Neuronal stem cell (in vitro differentiated cells): ENCODE measurements at regions not wholly inside any gene's neighbourhood (a gene's known extent, or its start where the extent isn't known, plus 50 kb on each side); places are given as distances from the start of the nearest gene placed in this dataset.

Source experiments
- DNase-seq: peaks from one replicate; pipeline ENCODE4 v3.0.0-alpha.2; 2013; ENCODE audit warnings: low spot score
- H2AFZ ChIP-seq: one replicate; pipeline ENCODE4 v1.6.1; 2013; ENCODE audit warnings: mild to moderate bottlenecking, low read length, inconsistent platforms
- H2AK5ac ChIP-seq: 2 replicates; pipeline ENCODE4 v1.6.1; 2013; ENCODE audit warnings: low read depth, mild to moderate bottlenecking, inconsistent platforms, low read length, moderate library complexity, mixed read lengths
- H2BK120ac ChIP-seq: 2 replicates; pipeline ENCODE4 v1.6.1; 2013; ENCODE audit warnings: low read depth, mild to moderate bottlenecking, inconsistent platforms, low read length, moderate library complexity, mixed read lengths
- H2BK12ac ChIP-seq: one replicate; pipeline ENCODE4 v1.6.1; 2013; ENCODE audit warnings: low read length, inconsistent platforms
- H2BK15ac ChIP-seq: 2 replicates; pipeline ENCODE4 v1.6.1; 2013; ENCODE audit warnings: mild to moderate bottlenecking, low read length, inconsistent platforms, mixed read lengths
- H2BK5ac ChIP-seq: one replicate; pipeline ENCODE4 v1.6.1; 2013; ENCODE audit warnings: inconsistent platforms, mild to moderate bottlenecking, low read length, moderate library complexity
- H3K14ac ChIP-seq: one replicate; pipeline ENCODE4 v1.6.1; 2013; ENCODE audit warnings: low read length, inconsistent platforms
- H3K18ac ChIP-seq: 2 replicates; pipeline ENCODE4 v1.6.1; 2013; ENCODE audit warnings: low read length, inconsistent platforms
- H3K23ac ChIP-seq: 2 replicates; pipeline ENCODE4 v1.6.1; 2013; ENCODE audit warnings: low read depth, mild to moderate bottlenecking, mixed read lengths, low read length, inconsistent platforms; ENCODE audit not compliant: poor library complexity
- H3K27ac ChIP-seq: replicated peaks from 3 replicates; pipeline ENCODE4 v1.5.1; 2013; ENCODE audit warnings: low read length, inconsistent platforms
- H3K27me3 ChIP-seq, 3 experiments: 2 replicates each; pipeline ENCODE4 v1.6.1; 2013; ENCODE audit warnings: low read length in 3 of 3, mild to moderate bottlenecking in 2 of 3, inconsistent platforms in 1 of 3, low read depth in 1 of 3, mixed read lengths in 1 of 3, moderate library complexity in 1 of 3; ENCODE audit not compliant: control insufficient read depth in 3 of 3, insufficient read depth in 3 of 3
- H3K36me3 ChIP-seq, 2 donors: replicated peaks in 1 of 2; 2 replicates each; pipeline ENCODE4 v1.6.1; 2013; ENCODE audit warnings: low read length in 2 of 2; ENCODE audit not compliant: control insufficient read depth in 2 of 2, insufficient read depth in 2 of 2
- H3K4ac ChIP-seq: 2 replicates; pipeline ENCODE4 v1.6.1; 2013; ENCODE audit warnings: inconsistent platforms, mild to moderate bottlenecking, low read length, moderate library complexity
- H3K4me1 ChIP-seq, 2 donors: 1 replicate in 1 of 2; 2 replicates in 1 of 2; pipeline ENCODE4 v1.6.1; 2013; ENCODE audit warnings: low read length in 2 of 2, low read depth in 1 of 2; ENCODE audit not compliant: control insufficient read depth in 2 of 2, insufficient read depth in 1 of 2
- H3K4me2 ChIP-seq: one replicate; pipeline ENCODE4 v1.6.1; 2013; ENCODE audit warnings: mild to moderate bottlenecking, low read length, inconsistent platforms; ENCODE audit not compliant: insufficient read depth, poor library complexity, severe bottlenecking
- H3K4me3 ChIP-seq, 2 donors: 2 replicates each; pipeline ENCODE4 v1.5.1; 2013; ENCODE audit warnings: low read length in 2 of 2, mild to moderate bottlenecking in 2 of 2, inconsistent platforms in 1 of 2, moderate library complexity in 1 of 2
- H3K79me1 ChIP-seq: one replicate; pipeline ENCODE4 v1.6.1; 2013; ENCODE audit warnings: low read depth, mild to moderate bottlenecking, inconsistent platforms, low read length, moderate library complexity
- H3K9ac ChIP-seq: one replicate; pipeline ENCODE4 v1.6.1; 2013; ENCODE audit warnings: mild to moderate bottlenecking, low read depth, low read length, inconsistent platforms; ENCODE audit not compliant: poor library complexity
- H3K9me3 ChIP-seq, 2 donors: replicated peaks in 1 of 2; 2 replicates each; pipeline versions ENCODE3 to v1.6.1; 2013; ENCODE audit warnings: low read length in 2 of 2, mild to moderate bottlenecking in 2 of 2, inconsistent platforms in 1 of 2, low read depth in 1 of 2, mixed read lengths in 1 of 2, moderate library complexity in 1 of 2; ENCODE audit not compliant: control insufficient read depth in 2 of 2, insufficient read depth in 1 of 2
- H4K8ac ChIP-seq: one replicate; pipeline ENCODE4 v1.6.1; 2013; ENCODE audit warnings: low read depth, mild to moderate bottlenecking, inconsistent platforms, low read length, moderate library complexity
- H4K91ac ChIP-seq: one replicate; pipeline ENCODE4 v1.6.1; 2013; ENCODE audit warnings: low read length, low read depth, mild to moderate bottlenecking, inconsistent platforms; ENCODE audit not compliant: poor library complexity
- WGBS, 2 donors: extraction: QIAGEN DNeasy Blood & Tissue Kit; methylation state at CpG; one replicate each; pipeline ENCODE4 v1.1.7; 2013; ENCODE audit warnings: missing lambda C conversion rate in 2 of 2, mixed read lengths in 1 of 2; ENCODE audit not compliant: insufficient read length in 2 of 2, insufficient replicate concordance in 1 of 2; ENCODE audit errors: extremely low coverage in 2 of 2; 5-methylcytosine and 5-hydroxymethylcytosine counted together

- no peak overlapping the region for H3K14ac ChIP-seq
Measured at GRCh38 chr12:58563621-58564020, 356.7 kb downstream of the LRIG3 start.

GRCh38 chr12:58564721-58565120 is 355.6 kb downstream of the LRIG3 start:
- Histone ChIP-seq H3K27ac (no peak overlapping the region), H3K9me3 (no peaks in the 10 kb centered on the region), H2AFZ (no peak overlapping the region), H3K4ac (no peak overlapping the region), H3K27me3 (no peaks in the 10 kb centered on the region), H2BK5ac (no peak overlapping the region), H2AK5ac (no peak overlapping the region), H2BK15ac (no peak overlapping the region), H3K18ac (no peak overlapping the region), H3K4me2 (no peak overlapping the region), H4K8ac (no peak overlapping the region), H3K9ac (no peak overlapping the region), H3K23ac (no peak overlapping the region), H4K91ac (no peak overlapping the region), H3K4me3 (no peak overlapping the region), H2BK12ac (no peak overlapping the region), H2BK120ac (no peak overlapping the region), H3K79me1 (no peaks in the 10 kb centered on the region), H3K36me3 (no peaks in the 10 kb centered on the region), H3K4me1 (no peaks in the 10 kb centered on the region), H3K14ac (no peak overlapping the region)
- DNase-seq: no peak
- WGBS, 2 donors: no CpG with 5 or more reads among the region's 1 CpG

More at GRCh38 chr12:58563621-58564020, 356.7 kb downstream of the LRIG3 start:
- H3K36me3 ChIP-seq: no peaks in the 10 kb centered on the region
- H3K9me3 ChIP-seq: no peaks in the 10 kb centered on the region
- no peaks in the 10 kb centered on the region for H3K79me1 ChIP-seq
- H3K4ac ChIP-seq: no peak overlapping the region
- DNase-seq: no peak
- H3K27me3 ChIP-seq: no peaks in the 10 kb centered on the region
- no peak overlapping the region for H3K4me2 ChIP-seq
- no peak overlapping the region for H2BK120ac ChIP-seq
- no peak overlapping the region for H2BK5ac ChIP-seq
- no peak overlapping the region for H2BK12ac ChIP-seq
- no peak overlapping the region for H3K27ac ChIP-seq
- no peak overlapping the region for H2AK5ac ChIP-seq
- H2BK15ac ChIP-seq: no peak overlapping the region
- no peak overlapping the region for H2AFZ ChIP-seq
- no peak overlapping the region for H3K18ac ChIP-seq
- H3K4me1 ChIP-seq: no peaks in the 10 kb centered on the region
- no peak overlapping the region for H3K4me3 ChIP-seq
- H4K91ac ChIP-seq: no peak overlapping the region
- H3K9ac ChIP-seq: no peak overlapping the region
- H4K8ac ChIP-seq: no peak overlapping the region
- no peak overlapping the region for H3K23ac ChIP-seq

GRCh38 chr12:58566599-58566998 is 353.7 kb downstream of the LRIG3 start:
- H4K8ac ChIP-seq: no peak overlapping the region
- H3K4me2 ChIP-seq: no peak overlapping the region
- no peak for DNase-seq
- no peak overlapping the region for H2BK120ac ChIP-seq
- H3K27ac ChIP-seq: no peak overlapping the region
- no peak overlapping the region for H2AK5ac ChIP-seq
- H3K18ac ChIP-seq: no peak overlapping the region
- H3K4me1 ChIP-seq: no peaks in the 10 kb centered on the region
- no peak overlapping the region for H3K23ac ChIP-seq
- H2BK12ac ChIP-seq: no peak overlapping the region
- H3K36me3 ChIP-seq: no peaks in the 10 kb centered on the region
- no peaks in the 10 kb centered on the region for H3K79me1 ChIP-seq
- H3K4me3 ChIP-seq: no peak overlapping the region
- no CpG with 5 or more reads among the region's 3 CpGs for WGBS, 2 donors
- no peak overlapping the region for H4K91ac ChIP-seq
- no peak overlapping the region for H2BK5ac ChIP-seq
- H3K14ac ChIP-seq: no peak overlapping the region
- H3K4ac ChIP-seq: no peak overlapping the region
- no peaks in the 10 kb centered on the region for H3K27me3 ChIP-seq
- H2AFZ ChIP-seq: no peak overlapping the region
- no peak overlapping the region for H3K9ac ChIP-seq
- H3K9me3 ChIP-seq: no peaks in the 10 kb centered on the region
- H2BK15ac ChIP-seq: no peak overlapping the region

- H3K23ac ChIP-seq: no peak overlapping the region
- H2BK120ac ChIP-seq: no peak overlapping the region
- no peak overlapping the region for H3K27ac ChIP-seq
- H3K4me1 ChIP-seq: no peaks in the 10 kb centered on the region
- no peak overlapping the region for H2BK12ac ChIP-seq
- no peaks in the 10 kb centered on the region for H3K27me3 ChIP-seq
- no peak overlapping the region for H2AFZ ChIP-seq
- no peaks in the 10 kb centered on the region for H3K9me3 ChIP-seq
- no CpG with 5 or more reads among the region's 1 CpG for WGBS, 2 donors
- H3K14ac ChIP-seq: no peak overlapping the region
- H3K9ac ChIP-seq: no peak overlapping the region
- no peak overlapping the region for H3K4ac ChIP-seq
- no peak overlapping the region for H4K8ac ChIP-seq
- no peak overlapping the region for H2AK5ac ChIP-seq
- no peak overlapping the region for H2BK5ac ChIP-seq
- no peak overlapping the region for H3K4me3 ChIP-seq
- no peak overlapping the region for H2BK15ac ChIP-seq
- no peaks in the 10 kb centered on the region for H3K79me1 ChIP-seq
- H3K4me2 ChIP-seq: no peak overlapping the region
- H3K18ac ChIP-seq: no peak overlapping the region
- no peak overlapping the region for H4K91ac ChIP-seq
- no peak for DNase-seq
- H3K36me3 ChIP-seq: no peaks in the 10 kb centered on the region
Measured at GRCh38 chr12:58567189-58567588, 353.1 kb downstream of the LRIG3 start.
